ENCODE measurements at regions not wholly inside any gene's neighbourhood (a gene's known extent, or its start where the extent isn't known, plus 50 kb on each side); places are given as distances from the start of the nearest gene placed in this dataset.

- no peaks in the 10 kb centered on the region for H3K4me1 ChIP-seq (ENCODE audit: control insufficient read depth in 2 of 2, insufficient read depth in 2 of 2, low read length in 2 of 2)
- CTCF ChIA-PET, result interaction anchor here (0.7 kb wide), 1 partner anchor 8 kb away, joined by 5 read pairs; no protein-coding TSS in a partner anchor
- intact Hi-C loops (cut with micrococcal nuclease), result no loop called here
These were observed 232.5 kb downstream of the SUDS3 start for GRCh38 chr12:118608770-118609344.

GRCh38 chr12:118611295-118611694 lies 234.9 kb downstream of the SUDS3 start:
- POLR2A ChIA-PET, result no interaction called here
- 27% methylated on average over 8 of the region's 9 CpGs for WGBS (ENCODE audit: insufficient coverage)
- H3K9me3 ChIP-seq (ENCODE audit: control extremely low read depth in 1 of 3, control insufficient read depth in 2 of 3, insufficient read depth in 1 of 3, low read length in 2 of 3), result peaks cover 0 to 4% (median 2%) of the 10 kb centered on the region in 3 donors
- Mint-ChIP-seq H3K27me3 (peaks cover 19% of the 10 kb centered on the region), H3K27ac (no peak overlapping the region), H3K4me3 (no peak overlapping the region), H3K9me3 (ENCODE audit: insufficient read depth) (peaks cover 4% of the 10 kb centered on the region), H3K4me1 (no peaks in the 10 kb centered on the region)
- no peak overlapping the region for H3K9ac ChIP-seq (ENCODE audit: low read length)
- H3K4me1 ChIP-seq (ENCODE audit: control insufficient read depth in 2 of 2, insufficient read depth in 2 of 2, low read length in 2 of 2), result no peaks in the 10 kb centered on the region
- no peaks in the 10 kb centered on the region for H3K79me2 ChIP-seq (ENCODE audit: control insufficient read depth, insufficient read depth, low read length)
- no peaks in the 10 kb centered on the region for H3K27me3 ChIP-seq (replicated peaks in 1 of 4; ENCODE audit: control extremely low read depth in 1 of 4, control insufficient read depth in 3 of 4, insufficient read depth in 4 of 4, low read length in 3 of 4)
- no peak overlapping the region for H2AFZ ChIP-seq (ENCODE audit: insufficient read depth, low read depth, low read length, poor library complexity, severe bottlenecking)
- ATAC-seq (ENCODE audit: low read depth), result no peak
- H3K36me3 ChIP-seq (replicated peaks in 1 of 2; ENCODE audit: control extremely low read depth in 1 of 2, control insufficient read depth in 1 of 2, extremely low read depth in 1 of 2, insufficient read depth in 2 of 2, low read length in 1 of 2), result no peaks in the 10 kb centered on the region
- intact Hi-C loops (cut with micrococcal nuclease), result no loop called here
- no peak overlapping the region for H3K4me3 ChIP-seq (ENCODE audit: control extremely low read depth in 1 of 5, extremely low read depth in 1 of 5, insufficient read depth in 1 of 5, low read depth in 2 of 5, low read length in 4 of 5)
- CTCF ChIA-PET, result no interaction called here
- DNase-seq, result no peak
- no peak for TF ChIP-seq EZH2 (IDR thresholded peaks at IDR 0.05; ENCODE audit: borderline replicate concordance, insufficient read depth, low read depth, low read length, poor library complexity, severe bottlenecking)
- TF ChIP-seq CTCF (IDR thresholded peaks at IDR 0.05), result no peak
- no peaks in the 10 kb centered on the region for H4K20me1 ChIP-seq (ENCODE audit: control insufficient read depth, insufficient read depth, low read length, poor library complexity, severe bottlenecking)
- no peak overlapping the region for H3K27ac ChIP-seq (ENCODE audit: low read length in 2 of 2)
- no peak overlapping the region for H3K4me2 ChIP-seq (replicated peaks; ENCODE audit: low read depth, low read length, poor library complexity, severe bottlenecking)

More at GRCh38 chr12:118608770-118609344, 232.5 kb downstream of the SUDS3 start:
- Mint-ChIP-seq H3K9me3 (ENCODE audit: insufficient read depth) (peaks cover 3% of the 10 kb centered on the region), H3K27ac (no peak overlapping the region), H3K4me1 (no peaks in the 10 kb centered on the region), H3K27me3 (peaks cover 17% of the 10 kb centered on the region), H3K4me3 (no peak overlapping the region)
- H3K4me2 ChIP-seq (replicated peaks; ENCODE audit: low read depth, low read length, poor library complexity, severe bottlenecking), result no peak overlapping the region
- 73% methylated on average over 3 of the region's 3 CpGs for WGBS (ENCODE audit: insufficient coverage)
- no peak overlapping the region for H3K27ac ChIP-seq (ENCODE audit: low read length in 2 of 2)
- H3K79me2 ChIP-seq (ENCODE audit: control insufficient read depth, insufficient read depth, low read length), result no peaks in the 10 kb centered on the region
- no peak for DNase-seq
- no peak overlapping the region for H3K4me3 ChIP-seq (ENCODE audit: control extremely low read depth in 1 of 5, extremely low read depth in 1 of 5, insufficient read depth in 1 of 5, low read depth in 2 of 5, low read length in 4 of 5)
- no peak overlapping the region for H3K9ac ChIP-seq (ENCODE audit: low read length)
- POLR2A ChIA-PET, result no interaction called here
- H3K9me3 ChIP-seq (ENCODE audit: control extremely low read depth in 1 of 3, control insufficient read depth in 2 of 3, insufficient read depth in 1 of 3, low read length in 2 of 3), result peaks cover 0 to 4% (median 2%) of the 10 kb centered on the region in 3 donors
- H3K27me3 ChIP-seq (replicated peaks in 1 of 4; ENCODE audit: control extremely low read depth in 1 of 4, control insufficient read depth in 3 of 4, insufficient read depth in 4 of 4, low read length in 3 of 4), result no peaks in the 10 kb centered on the region
- no peak for ATAC-seq (ENCODE audit: low read depth)
- H4K20me1 ChIP-seq (ENCODE audit: control insufficient read depth, insufficient read depth, low read length, poor library complexity, severe bottlenecking), result no peaks in the 10 kb centered on the region
- TF ChIP-seq CTCF (IDR thresholded peaks at IDR 0.05) (no peak), EZH2 (IDR thresholded peaks at IDR 0.05; ENCODE audit: borderline replicate concordance, insufficient read depth, low read depth, low read length, poor library complexity, severe bottlenecking) (no peak)
- no peaks in the 10 kb centered on the region for H3K36me3 ChIP-seq (replicated peaks in 1 of 2; ENCODE audit: control extremely low read depth in 1 of 2, control insufficient read depth in 1 of 2, extremely low read depth in 1 of 2, insufficient read depth in 2 of 2, low read length in 1 of 2)
- no peak overlapping the region for H2AFZ ChIP-seq (ENCODE audit: insufficient read depth, low read depth, low read length, poor library complexity, severe bottlenecking)
